DND-41 (cell line): ENCODE measurements at regions not wholly inside any gene's neighbourhood (a gene's known extent, or its start where the extent isn't known, plus 50 kb on each side); places are given as distances from the start of the nearest gene placed in this dataset.

Experiments used
- ATAC-seq: fragments of 200-7000 bp; cut with Tn5 transposase; 3 replicates; pipeline ENCODE4 v1.9.1; 2021; ENCODE audit warnings: low read depth; ENCODE audit not compliant: insufficient read depth
- DNase-seq: peaks from one replicate; pipeline ENCODE4 v3.0.0-alpha.2; 2020
- H2AFZ ChIP-seq: 2 replicates; pipeline ENCODE4 v1.6.0; 2012; ENCODE audit warnings: low read depth, low read length
- H3K27ac ChIP-seq: 2 replicates; pipeline ENCODE4 v1.5.1; 2012; ENCODE audit warnings: low read length, inconsistent platforms
- H3K27me3 ChIP-seq: fragments of 200-600 bp; sonication (generic); 2 replicates; pipeline ENCODE4 v1.6.0; 2012; ENCODE audit warnings: low read length, mild to moderate bottlenecking, inconsistent platforms; ENCODE audit not compliant: insufficient read depth, poor library complexity
- H3K36me3 ChIP-seq: 2 replicates; pipeline ENCODE4 v1.5.1; 2012; ENCODE audit warnings: low read length, inconsistent platforms; ENCODE audit not compliant: insufficient read depth
- H3K4me1 ChIP-seq: 2 replicates; pipeline ENCODE4 v1.5.1; 2012; ENCODE audit warnings: mild to moderate bottlenecking, low read length; ENCODE audit not compliant: insufficient read depth
- H3K4me2 ChIP-seq: 2 replicates; pipeline ENCODE4 v1.6.0; 2012; ENCODE audit warnings: mild to moderate bottlenecking, moderate library complexity, low read length, inconsistent platforms; ENCODE audit not compliant: insufficient read depth
- H3K4me3 ChIP-seq, 2 experiments: fragments of 200-600 bp in 1 of 2; shearing (Covaris generic) in 1 of 2; 2 replicates each; pipeline ENCODE4 v1.5.1; 2012 to 2016; ENCODE audit warnings: inconsistent platforms in 2 of 2, low read length in 2 of 2, mild to moderate bottlenecking in 2 of 2, low read depth in 1 of 2, moderate library complexity in 1 of 2
- H3K79me2 ChIP-seq: 2 replicates; pipeline ENCODE4 v1.6.0; 2012; ENCODE audit warnings: low read length, inconsistent platforms; ENCODE audit not compliant: insufficient read depth
- H3K9ac ChIP-seq: 2 replicates; pipeline ENCODE4 v1.6.0; 2012; ENCODE audit warnings: low read depth, mild to moderate bottlenecking, inconsistent platforms, low read length, moderate library complexity
- H3K9me3 ChIP-seq: 2 replicates; pipeline ENCODE4 v1.5.1; 2012; ENCODE audit warnings: low read length, moderate library complexity, mild to moderate bottlenecking, inconsistent platforms; ENCODE audit not compliant: insufficient read depth, severe bottlenecking
- H4K20me1 ChIP-seq: 2 replicates; pipeline ENCODE4 v1.6.0; 2012; ENCODE audit warnings: low read length; ENCODE audit not compliant: insufficient read depth
- CTCF ChIP-seq: IDR thresholded peaks from 2 replicates; pipeline ENCODE4 v1.5.1; 2012; ENCODE audit warnings: borderline replicate concordance, low read length, moderate library complexity, mild to moderate bottlenecking; ENCODE audit not compliant: poor library complexity, severe bottlenecking; ENCODE audit errors: extremely low read depth
- EZH2 ChIP-seq: IDR thresholded peaks from 3 replicates; pipeline ENCODE4 v1.6.1; 2012; ENCODE audit warnings: borderline replicate concordance, low read depth, mild to moderate bottlenecking, moderate library complexity, low read length, inconsistent platforms; ENCODE audit not compliant: severe bottlenecking

- ATAC-seq (no peak), DNase-seq (no peak)
- Histone ChIP-seq H3K79me2 (no peaks in the 10 kb centered on the region), H4K20me1 (no peaks in the 10 kb centered on the region), H3K27ac (no peak overlapping the region), H3K36me3 (no peaks in the 10 kb centered on the region), H3K4me2 (no peak overlapping the region), H3K4me3 (no peak overlapping the region), H3K27me3 (no peaks in the 10 kb centered on the region), H3K9me3 (no peaks in the 10 kb centered on the region), H3K4me1 (no peaks in the 10 kb centered on the region), H3K9ac (no peak overlapping the region), H2AFZ (no peak overlapping the region)
- no peak for TF ChIP-seq CTCF
- no peak for TF ChIP-seq EZH2
These were observed 737.7 kb downstream of the NLGN4X start for GRCh38 chrX:5490786-5491563.

GRCh38 chrX:5474282-5474681 lies 754.4 kb downstream of the NLGN4X start:
- Histone ChIP-seq H3K4me1 (no peaks in the 10 kb centered on the region), H3K79me2 (no peaks in the 10 kb centered on the region), H4K20me1 (no peaks in the 10 kb centered on the region), H3K4me3 (no peak overlapping the region), H3K9me3 (no peaks in the 10 kb centered on the region), H3K27ac (no peak overlapping the region), H3K27me3 (no peaks in the 10 kb centered on the region), H3K36me3 (no peaks in the 10 kb centered on the region), H2AFZ (no peak overlapping the region), H3K9ac (no peak overlapping the region), H3K4me2 (no peak overlapping the region)
- no peak for TF ChIP-seq CTCF
- TF ChIP-seq EZH2: no peak
- ATAC-seq: no peak
- DNase-seq: no peak

GRCh38 chrX:5458300-5458842 lies 770.3 kb downstream of the NLGN4X start:
- no peak for TF ChIP-seq EZH2
- no peak for TF ChIP-seq CTCF
- H4K20me1 ChIP-seq: no peaks in the 10 kb centered on the region
- H3K36me3 ChIP-seq: no peaks in the 10 kb centered on the region
- no peaks in the 10 kb centered on the region for H3K27me3 ChIP-seq
- H2AFZ ChIP-seq: no peak overlapping the region
- no peaks in the 10 kb centered on the region for H3K79me2 ChIP-seq
- H3K9me3 ChIP-seq: no peaks in the 10 kb centered on the region
- no peak for ATAC-seq
- DNase-seq: no peak
- no peaks in the 10 kb centered on the region for H3K4me1 ChIP-seq
- H3K4me2 ChIP-seq: no peak overlapping the region
- no peak overlapping the region for H3K4me3 ChIP-seq
- no peak overlapping the region for H3K9ac ChIP-seq
- H3K27ac ChIP-seq: no peak overlapping the region
